ENCODE measurements at regions not wholly inside any gene's neighbourhood (a gene's known extent, or its start where the extent isn't known, plus 50 kb on each side); places are given as distances from the start of the nearest gene placed in this dataset.

DNA sequence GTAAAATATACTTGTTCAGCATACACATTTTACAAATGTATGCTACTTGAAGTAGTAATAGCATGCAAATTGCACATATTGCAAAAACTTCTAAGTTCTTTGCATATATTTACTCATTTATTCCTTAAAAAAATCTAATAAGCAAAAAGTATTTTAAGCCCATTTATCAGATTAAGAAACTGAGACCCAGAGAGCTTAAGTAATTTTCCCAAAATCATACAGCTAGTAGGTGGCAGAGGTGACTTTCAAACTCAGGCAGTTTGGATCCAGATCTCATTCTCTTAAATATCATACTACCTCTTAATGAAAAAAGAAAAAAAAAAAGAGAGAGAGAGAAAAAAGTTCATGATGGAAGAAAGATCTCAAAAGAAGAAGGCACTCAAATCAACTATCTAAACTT lies 157.9 kb downstream of the RPS12 start:
- DNase-seq (ENCODE audit: low read depth in 4 of 4, low spot score in 3 of 4): no peak

DNA sequence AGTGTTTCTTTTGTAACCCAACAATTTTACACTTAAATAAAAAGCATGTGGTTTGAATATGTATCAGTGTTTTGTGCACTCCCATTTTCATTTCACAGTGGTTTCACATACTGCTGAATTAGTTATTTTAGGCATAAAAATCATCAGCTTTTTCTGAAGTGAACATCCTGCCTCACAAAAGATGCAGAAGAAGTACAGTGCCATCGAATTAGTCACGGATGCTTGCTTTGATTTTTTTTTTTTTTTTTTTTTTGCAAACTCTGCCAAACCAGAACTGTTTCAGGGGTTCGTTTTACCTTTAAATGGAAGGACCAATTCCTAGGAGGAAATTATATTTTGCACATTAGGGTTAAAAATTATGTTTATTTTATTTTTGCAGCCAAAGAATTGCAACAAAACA lies 158.6 kb downstream of the RPS12 start:
- DNase-seq (ENCODE audit: low read depth in 4 of 4, low spot score in 3 of 4): no peak

DNA sequence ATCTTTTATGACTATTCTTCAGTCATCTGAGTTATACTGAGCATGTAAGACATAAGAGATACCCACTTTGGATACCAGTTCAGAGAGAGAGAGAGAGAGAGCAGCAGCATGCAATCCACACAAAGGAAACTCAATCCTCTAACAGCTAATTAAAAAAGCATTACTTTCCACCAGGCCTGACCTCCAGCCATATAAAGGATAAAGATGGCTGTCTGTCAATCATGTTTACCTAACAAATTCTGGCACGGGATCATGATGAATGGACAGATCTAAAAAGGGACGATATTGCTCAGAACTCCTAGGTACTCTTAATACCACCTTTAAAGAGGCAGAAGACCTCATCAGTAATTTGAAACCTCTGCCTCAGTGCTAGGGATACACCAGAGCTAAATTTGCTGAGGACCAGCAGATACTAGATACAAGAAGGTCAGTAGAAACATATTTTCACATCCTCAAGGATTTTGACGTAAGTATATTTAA lies 159.2 kb downstream of the RPS12 start:
- DNase-seq (ENCODE audit: low read depth in 4 of 4, low spot score in 3 of 4): no peak

DNA sequence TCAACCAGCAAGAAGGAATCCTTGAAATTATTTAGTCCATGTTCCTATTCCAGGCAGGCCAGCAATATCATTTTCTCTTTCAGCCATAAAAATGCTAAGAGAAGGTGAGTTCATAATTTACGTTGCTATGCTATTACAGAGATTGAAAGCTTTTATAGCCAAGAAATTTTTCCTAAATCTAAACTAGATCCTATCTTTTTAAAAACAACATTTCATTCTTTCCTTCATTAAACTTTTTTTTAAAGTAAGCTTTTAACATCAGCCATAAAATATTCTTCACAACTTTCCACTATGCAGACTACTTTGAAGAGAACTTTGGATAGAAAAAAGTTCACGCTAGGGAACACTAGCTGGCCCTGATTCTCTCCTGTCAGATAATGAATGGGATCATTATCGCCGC lies 159.8 kb downstream of the RPS12 start:
- no peak for DNase-seq (ENCODE audit: low read depth in 4 of 4, low spot score in 3 of 4)

DNA sequence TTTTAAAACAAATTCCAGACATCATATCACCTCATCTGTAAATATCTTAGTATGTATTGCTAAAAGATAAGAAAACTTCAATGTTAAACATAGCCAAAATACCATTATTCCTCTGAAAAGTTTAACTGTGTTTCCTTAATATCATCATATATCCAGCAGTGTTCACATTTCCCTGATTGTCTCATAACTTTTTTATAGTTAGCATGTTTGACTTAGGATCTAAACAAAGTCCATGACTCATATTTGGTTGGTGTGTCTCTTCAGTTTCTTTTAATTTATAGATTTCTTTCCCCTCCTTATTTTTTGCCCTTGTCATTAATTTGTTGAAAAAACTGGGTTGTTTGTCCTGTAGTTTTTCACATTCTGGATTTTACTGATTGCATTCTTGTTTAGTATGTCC lies 163.0 kb downstream of the RPS12 start:
- DNase-seq (ENCODE audit: low read depth in 4 of 4, low spot score in 3 of 4): no peak

DNA sequence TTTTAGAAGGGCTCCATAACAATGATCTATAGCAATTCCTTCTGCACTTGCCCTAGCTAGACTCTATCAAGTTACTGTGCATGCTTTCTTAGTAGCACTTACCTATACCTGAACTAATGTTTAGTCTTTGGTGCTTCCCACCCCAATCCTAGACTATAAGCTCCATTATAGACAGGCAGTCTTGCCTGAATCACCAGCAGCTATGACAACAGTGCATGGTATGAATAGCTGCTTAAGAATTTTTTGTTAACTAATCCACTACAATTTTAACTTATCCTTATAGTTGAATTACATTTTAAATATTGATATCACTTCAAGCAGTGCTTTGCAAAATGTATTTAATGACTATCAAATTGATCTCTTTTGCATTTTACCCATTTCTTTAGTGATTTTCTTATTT lies 164.3 kb downstream of the RPS12 start:
- no peak for DNase-seq (ENCODE audit: low read depth in 4 of 4, low spot score in 3 of 4)

DNA sequence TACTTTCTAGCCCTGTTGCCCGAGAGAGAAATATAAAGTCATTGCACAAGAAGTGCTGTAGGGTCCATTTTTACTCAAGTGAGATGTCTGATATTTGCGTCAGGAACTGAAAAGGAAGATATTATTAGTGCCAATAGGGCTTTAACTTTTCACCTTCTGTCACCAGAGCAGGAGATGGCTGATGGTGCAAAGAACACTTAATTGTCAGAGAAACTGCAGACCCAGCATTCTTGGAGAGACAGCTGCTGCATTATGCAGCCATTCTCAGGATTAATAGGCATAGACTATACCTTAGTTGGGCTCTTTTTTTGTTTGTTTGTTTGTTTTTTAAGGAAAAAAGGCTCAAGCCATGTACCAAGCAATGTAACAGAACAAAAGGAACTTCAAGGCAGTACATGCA lies 179.4 kb downstream of the RPS12 start:
- no peak for DNase-seq (ENCODE audit: low read depth in 4 of 4, low spot score in 3 of 4)

DNA sequence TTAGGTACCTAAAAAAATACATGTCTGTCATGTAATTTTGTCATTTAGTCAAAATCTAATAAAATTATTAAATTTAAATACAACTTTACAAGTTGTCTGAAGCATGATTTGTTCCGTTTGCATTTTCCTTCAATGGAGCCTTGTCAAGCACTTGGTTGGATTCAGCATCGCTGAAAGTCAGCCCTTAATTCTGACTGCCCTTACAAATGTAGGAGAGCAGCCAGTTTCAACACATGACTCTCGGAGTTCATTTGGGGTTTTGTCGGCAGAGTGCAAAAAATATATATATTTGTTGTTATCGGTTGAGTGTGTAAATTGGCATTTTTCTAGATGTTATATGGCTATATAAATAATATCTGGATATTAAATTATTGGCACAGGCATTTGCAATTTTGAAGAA lies 180.6 kb downstream of the RPS12 start:
- DNase-seq (ENCODE audit: low read depth in 4 of 4, low spot score in 3 of 4): no peak

DNA sequence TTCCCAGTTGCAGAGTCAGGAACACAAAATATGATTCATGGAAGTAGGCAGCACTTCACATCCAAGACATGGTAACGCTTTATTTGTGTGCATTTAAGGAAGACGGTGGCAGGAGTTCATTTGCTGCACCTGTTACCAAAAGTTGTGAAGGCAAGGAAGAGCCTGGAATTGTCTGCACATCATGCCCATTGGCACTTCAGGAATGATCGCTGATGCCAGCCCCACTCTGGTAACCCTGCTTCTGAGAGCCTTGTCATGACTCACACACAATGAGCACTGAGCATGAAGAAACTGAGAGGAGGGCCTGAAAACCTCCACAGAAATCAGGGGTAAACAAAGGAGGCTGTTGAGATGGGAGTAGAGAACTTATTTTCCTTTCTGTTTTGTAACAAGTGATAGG lies 181.1 kb downstream of the RPS12 start:
- no peak for DNase-seq (ENCODE audit: low read depth in 4 of 4, low spot score in 3 of 4)

DNA sequence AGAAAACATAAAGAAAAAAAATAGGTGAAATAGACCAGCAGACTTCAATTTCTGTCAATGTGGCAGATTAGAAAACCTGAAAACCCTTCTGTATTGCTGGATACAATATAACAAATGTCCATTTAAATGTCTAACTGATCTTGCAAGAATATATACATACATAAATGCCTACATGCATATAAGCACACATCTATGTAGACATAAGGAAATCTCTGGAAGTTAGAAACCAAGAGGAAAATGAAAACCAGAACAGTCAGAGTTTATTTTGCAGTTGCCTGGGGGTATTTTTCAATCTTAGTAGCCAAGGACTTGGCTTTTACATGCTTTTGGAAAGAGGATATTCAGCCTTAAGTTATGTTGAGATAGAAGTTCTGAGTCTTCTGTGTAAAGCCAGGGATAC lies 184.0 kb downstream of the RPS12 start:
- no peak for DNase-seq (ENCODE audit: low read depth in 4 of 4, low spot score in 3 of 4)

DNA sequence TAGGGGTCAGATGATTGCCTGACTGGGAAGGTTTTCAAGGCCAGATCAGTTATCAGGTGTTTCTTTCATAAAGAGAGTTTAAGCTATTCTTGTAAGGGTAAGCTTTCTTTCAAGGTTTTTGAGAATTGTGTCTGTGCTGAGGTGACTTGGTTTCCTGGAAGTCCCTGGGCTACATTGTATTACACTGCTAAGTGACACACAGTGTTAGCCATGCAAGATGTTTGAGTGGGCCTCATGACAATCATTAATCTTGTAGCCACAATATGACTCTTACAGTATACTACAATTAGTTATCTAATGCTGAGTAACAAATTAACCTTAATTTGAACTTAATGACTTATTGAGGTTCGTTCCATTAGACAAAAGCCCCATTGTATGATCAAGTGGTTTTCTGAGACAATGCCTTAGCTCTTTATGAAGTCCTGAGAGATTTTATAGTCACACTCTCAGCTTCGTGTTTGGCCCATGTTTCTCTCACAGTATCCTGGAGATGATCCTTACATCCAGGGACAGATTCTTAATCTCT lies 186.7 kb downstream of the RPS12 start:
- no peak for DNase-seq (ENCODE audit: low read depth in 4 of 4, low spot score in 3 of 4)

DNA sequence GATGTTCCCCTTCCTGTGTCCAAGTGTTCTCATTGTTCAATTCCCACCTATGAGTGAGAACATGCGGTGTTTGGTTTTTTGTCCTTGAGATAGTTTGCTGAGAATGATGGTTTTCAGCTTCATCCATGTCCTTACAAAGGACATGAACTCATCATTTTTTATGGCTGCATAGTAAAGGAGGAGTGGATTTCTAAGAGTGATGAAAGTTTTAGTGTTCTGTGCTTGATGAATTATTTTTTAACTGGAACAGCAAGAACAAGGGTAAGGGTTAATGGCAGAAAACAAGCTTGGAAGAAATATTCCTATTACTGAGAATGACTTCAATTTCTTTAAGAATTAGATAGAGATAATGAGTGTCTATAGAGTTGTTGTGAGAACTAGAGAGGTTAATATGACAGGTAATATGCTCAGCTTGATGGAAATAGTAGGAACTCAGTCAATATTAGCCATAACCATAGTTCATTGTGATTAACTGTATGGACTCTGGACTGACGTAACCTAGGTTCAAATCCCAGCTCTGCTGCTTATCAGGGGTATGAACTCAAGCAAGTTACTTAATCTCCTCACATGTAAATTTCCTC lies 190.0 kb downstream of the RPS12 start:
- DNase-seq (ENCODE audit: low read depth in 4 of 4, low spot score in 3 of 4): no peak

DNA sequence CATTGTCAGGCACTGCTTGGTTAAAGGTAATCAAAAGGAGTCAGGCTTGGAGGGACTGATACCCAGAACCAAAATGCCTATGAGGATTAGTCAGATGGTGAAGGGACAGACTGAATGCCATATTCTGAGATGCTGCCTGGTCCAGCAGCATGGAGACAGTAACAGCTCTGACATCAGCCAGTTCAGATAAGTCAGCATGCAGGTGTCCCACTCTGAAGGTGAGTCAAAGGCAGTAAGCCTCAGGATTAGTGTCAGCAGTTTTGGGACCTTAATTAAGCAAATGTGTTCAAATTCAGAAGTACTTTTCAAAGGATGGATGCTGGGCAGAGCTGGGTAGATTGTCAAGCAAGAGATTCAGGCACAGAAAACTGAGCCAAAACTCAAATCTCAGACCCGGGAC lies 198.4 kb downstream of the RPS12 start:
- no peak for DNase-seq (ENCODE audit: low read depth in 4 of 4, low spot score in 3 of 4)

DNA sequence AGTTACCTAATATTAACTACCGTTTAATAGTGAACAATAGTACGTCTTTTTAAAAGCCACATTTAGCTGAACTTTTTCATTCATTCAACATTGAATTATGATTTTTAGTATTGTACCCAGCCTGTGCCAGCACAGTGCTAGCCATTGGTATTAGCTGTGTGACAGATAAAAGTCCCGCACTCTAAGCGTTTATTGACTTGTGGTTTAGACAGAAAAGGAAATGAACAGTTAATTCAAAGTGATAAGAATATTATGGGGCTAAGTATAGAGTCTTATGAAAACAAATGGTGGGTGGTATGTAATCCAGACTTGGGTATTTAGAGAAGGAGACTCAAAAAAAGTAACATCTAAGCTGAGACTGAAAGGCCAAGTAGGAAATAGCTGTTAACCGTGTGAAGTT lies 202.3 kb downstream of the RPS12 start:
- DNase-seq (ENCODE audit: low read depth in 4 of 4, low spot score in 3 of 4): no peak

DNA sequence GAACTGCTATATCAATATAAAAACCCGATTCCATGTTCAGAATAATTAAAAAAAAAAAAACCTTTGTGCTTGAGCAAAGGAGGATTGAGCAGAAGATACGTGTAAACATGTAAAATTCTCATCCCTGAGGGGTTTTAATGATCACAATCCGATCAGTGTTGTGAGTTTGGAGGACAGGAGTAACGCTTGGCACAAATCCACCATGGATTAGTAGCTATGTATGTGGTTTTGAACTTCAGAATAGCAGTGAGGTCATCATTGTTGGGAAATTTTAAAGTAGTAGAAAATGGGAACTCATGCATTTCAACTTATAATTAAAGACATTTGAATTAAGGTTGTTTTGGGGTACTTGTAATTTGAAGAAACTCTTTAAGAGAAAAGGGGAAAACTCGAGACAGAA lies 203.2 kb downstream of the RPS12 start:
- DNase-seq (ENCODE audit: low read depth in 4 of 4, low spot score in 3 of 4): no peak

DNA sequence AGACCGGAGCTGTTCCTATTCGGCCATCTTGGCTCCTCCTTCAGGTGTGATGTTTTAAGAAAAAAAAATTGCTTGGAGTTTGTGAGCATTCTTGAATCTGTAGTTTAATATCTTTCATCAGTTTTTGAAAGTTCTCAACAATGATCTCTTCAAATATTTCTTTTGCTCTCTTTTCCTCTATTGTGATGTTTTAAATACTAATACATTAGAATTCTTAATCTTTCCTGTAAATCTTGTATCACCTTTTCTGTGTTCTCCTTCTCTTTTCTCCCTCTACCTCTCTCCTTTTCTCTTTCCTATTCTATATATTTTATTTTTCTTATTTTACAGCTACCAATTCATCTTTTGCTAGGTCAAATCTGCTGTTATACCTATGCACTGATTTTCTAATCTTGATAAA lies 212.3 kb downstream of the RPS12 start:
- no peak for DNase-seq (ENCODE audit: low read depth in 4 of 4, low spot score in 3 of 4)

DNA sequence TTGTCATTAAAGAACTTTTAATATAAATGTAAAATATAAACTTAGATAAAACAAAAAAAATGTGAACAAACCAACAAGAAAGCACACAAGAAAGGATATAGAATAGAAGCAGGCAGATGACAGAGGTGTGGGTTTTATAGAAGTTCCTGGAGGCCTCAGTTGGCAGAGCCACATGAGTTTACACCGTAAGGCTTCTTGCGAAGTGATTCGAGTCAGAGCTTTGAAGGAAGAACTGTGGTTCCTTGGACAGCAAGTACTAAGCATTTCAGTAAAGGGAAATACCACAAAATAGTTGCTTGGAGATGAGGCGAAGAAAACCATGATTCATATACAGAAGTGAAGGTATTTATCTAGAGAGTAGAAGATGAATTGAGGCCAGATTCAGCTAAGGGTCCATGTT lies 207.9 kb upstream of the EYA4 start:
- DNase-seq (ENCODE audit: low read depth in 4 of 4, low spot score in 3 of 4): no peak

DNA sequence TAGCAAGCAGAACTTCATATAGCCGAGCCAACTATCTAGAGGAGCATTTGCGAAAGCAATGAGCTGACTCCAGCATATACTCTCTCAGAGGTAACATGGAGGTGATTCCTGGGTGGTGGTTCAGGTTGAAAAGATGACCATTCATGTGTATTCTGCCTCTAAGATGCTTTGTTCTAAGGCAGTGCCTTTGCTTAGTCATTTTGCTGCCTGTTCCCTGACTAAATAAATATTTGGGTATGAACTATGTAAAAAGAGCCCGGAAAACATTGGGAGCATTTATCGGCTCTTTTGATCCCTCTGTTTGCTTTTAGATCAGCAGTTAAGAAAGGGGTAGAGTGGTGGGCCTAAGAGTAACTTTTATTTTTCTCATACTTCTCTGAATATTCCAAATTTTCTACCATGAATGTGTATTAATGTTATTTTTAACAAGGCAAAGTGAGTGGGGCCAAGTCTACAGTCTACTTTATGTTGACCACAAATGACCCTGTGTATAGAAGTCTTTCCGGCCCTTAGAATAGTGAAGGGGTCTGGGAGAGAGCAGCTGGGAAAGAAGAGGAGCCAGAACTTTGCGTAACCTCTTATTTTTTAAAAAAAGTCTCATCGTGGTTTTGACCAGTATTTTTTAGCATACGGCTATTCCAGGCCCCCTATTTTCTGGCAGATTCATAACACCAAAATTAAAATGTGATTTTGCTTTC lies 206.5 kb upstream of the EYA4 start:
- DNase-seq (ENCODE audit: low read depth in 4 of 4, low spot score in 3 of 4): no peak

DNA sequence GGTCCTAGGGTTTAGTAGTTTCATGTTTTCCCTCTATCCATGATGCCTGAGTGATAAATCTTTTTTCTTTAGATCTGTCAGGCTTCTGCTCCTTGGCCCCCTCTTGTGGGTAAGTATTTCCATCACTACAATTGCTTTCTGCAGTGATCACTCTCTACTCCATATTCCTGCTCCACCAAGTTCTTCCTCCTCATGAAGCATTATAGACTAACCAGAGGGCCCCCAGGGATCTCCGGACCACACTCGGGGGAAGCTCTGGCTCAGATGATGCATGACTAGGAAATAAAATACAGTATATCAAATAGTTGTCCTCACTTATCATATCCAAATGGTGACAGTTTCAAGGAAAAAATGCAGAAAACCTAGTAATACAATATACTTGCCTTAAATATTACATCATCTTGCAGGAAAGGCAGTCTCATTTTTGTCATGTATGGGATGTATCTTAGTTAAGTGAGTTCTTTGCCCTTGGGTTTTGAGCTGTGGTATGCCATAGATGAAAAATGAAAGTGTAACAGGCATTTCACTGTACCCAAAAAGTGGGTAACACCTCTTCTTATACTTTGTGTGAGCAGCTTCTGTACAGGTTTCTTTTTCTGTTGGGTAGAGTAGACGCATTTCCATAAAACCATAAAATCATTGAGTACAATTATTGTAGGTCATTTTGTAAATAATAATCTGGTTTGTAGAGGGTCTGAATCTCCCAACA lies 200.9 kb upstream of the EYA4 start:
- no peak for DNase-seq (ENCODE audit: low read depth in 4 of 4, low spot score in 3 of 4)

DNA sequence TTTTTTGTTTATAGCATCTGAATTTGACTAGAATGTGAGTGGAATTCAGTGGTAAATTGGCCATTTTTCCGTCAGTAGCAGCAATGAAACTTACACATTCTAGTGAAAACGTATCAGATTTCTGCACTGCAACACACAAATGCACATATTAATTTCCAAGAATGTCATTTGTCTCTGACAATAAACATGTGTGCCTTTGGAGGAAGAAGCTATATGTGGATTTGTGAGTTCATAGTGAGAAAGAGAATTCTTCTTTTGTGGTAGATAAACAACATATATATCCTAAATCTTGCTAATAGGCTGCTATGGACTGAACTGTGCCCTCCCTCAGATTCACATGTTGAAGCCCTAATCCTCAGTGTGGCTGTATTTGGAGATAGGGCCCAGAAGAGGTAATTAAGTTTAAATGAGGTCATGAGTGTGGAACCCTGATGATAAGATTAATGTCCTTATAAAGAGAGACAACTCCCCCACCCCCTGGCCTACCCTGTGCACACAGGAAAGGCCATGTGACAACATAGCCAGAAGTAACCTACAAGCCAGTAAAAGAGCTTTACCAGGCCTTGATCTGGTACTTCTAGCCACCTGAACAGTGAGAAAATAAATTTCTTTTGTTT lies 200.2 kb upstream of the EYA4 start:
- DNase-seq (ENCODE audit: low read depth in 4 of 4, low spot score in 3 of 4): peak in 1 of 4 donors; percentile 6

DNA sequence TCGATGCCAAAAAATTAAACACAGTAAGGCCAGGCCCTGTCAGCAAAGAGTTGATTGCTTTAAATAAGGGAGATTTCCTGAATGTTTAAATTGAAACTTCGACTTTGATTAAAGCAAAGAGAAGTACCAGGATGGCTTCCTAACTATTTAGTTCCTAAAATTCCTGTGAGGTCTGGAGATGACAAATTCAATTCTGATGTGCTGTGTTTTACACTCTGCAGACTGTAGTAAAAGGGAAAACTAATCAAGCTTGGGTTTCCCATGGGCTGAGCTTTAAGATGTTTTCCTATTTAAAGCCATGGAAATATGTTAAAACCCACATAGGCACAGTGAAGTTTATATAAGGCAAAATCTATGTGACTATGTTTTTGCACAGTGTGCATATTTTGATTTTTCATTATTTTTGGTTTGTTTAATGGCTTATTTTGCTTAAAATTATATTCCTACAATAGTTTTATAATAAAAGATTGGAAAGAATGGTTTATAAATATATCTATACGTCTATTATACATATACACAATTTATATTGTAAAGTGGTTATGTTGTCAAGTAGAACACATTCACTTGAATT lies 198.5 kb upstream of the EYA4 start:
- DNase-seq (ENCODE audit: low read depth in 4 of 4, low spot score in 3 of 4): no peak

Data from left renal pelvis (tissue), 4 donors.